ENCODE measurements at regions not wholly inside any gene's neighbourhood (a gene's known extent, or its start where the extent isn't known, plus 50 kb on each side); places are given as distances from the start of the nearest gene placed in this dataset.

GRCh38 chr2:120854766-120855530, 119.3 kb downstream of the GLI2 start:
- DNase-seq = no peak

GRCh38 chr2:120855855-120856405, 120.3 kb downstream of the GLI2 start:
- no peak for DNase-seq

GRCh38 chr2:120856421-120856862, 120.8 kb downstream of the GLI2 start:
- DNase-seq = no peak

GRCh38 chr2:120857422-120857821, 121.8 kb downstream of the GLI2 start:
- DNase-seq = no peak

- no peak for DNase-seq
Measured at GRCh38 chr2:120857931-120858330, 122.3 kb downstream of the GLI2 start.

GRCh38 chr2:120858361-120859106, 122.9 kb downstream of the GLI2 start:
- no peak for DNase-seq

- no peak for DNase-seq
Measured at GRCh38 chr2:120859128-120859527, 123.5 kb downstream of the GLI2 start.

GRCh38 chr2:120859814-120860578, 124.3 kb downstream of the GLI2 start:
- no peak for DNase-seq

GRCh38 chr2:120860579-120860922, 124.9 kb downstream of the GLI2 start:
- DNase-seq = no peak

GRCh38 chr2:120861191-120861575, 125.5 kb downstream of the GLI2 start:
- DNase-seq = no peak

- DNase-seq = no peak
Measured at GRCh38 chr2:120861576-120862191, 126.0 kb downstream of the GLI2 start.

GRCh38 chr2:120862201-120863060, 126.8 kb downstream of the GLI2 start:
- DNase-seq = no peak

- DNase-seq = no peak
Measured at GRCh38 chr2:120863146-120863545, 127.5 kb downstream of the GLI2 start.

- DNase-seq = no peak
Measured at GRCh38 chr2:120863661-120864320, 128.1 kb downstream of the GLI2 start.

GRCh38 chr2:120864981-120865380, 129.3 kb downstream of the GLI2 start:
- no peak for DNase-seq

GRCh38 chr2:120865656-120866055, 130.0 kb downstream of the GLI2 start:
- DNase-seq = no peak

GRCh38 chr2:120866071-120866470, 130.4 kb downstream of the GLI2 start:
- no peak for DNase-seq

- no peak for DNase-seq
Measured at GRCh38 chr2:120866483-120867140, 130.9 kb downstream of the GLI2 start.

- peak; percentile 1 for DNase-seq
Measured at GRCh38 chr2:120867290-120868241, 131.9 kb downstream of the GLI2 start.

- no peak for DNase-seq
Measured at GRCh38 chr2:120868366-120868765, 132.7 kb downstream of the GLI2 start.
